GM12872 (cell line): ENCODE measurements at regions not wholly inside any gene's neighbourhood (a gene's known extent, or its start where the extent isn't known, plus 50 kb on each side); places are given as distances from the start of the nearest gene placed in this dataset.

Experiments
- TF ChIP-seq, protein P1 (sequence below): IDR thresholded peaks from 3 replicates; pipeline ENCODE4 v1.5.1; 2011; ENCODE audit warnings: low read depth, mild to moderate bottlenecking, low read length, moderate library complexity; ENCODE audit not compliant: insufficient read depth

DNA sequence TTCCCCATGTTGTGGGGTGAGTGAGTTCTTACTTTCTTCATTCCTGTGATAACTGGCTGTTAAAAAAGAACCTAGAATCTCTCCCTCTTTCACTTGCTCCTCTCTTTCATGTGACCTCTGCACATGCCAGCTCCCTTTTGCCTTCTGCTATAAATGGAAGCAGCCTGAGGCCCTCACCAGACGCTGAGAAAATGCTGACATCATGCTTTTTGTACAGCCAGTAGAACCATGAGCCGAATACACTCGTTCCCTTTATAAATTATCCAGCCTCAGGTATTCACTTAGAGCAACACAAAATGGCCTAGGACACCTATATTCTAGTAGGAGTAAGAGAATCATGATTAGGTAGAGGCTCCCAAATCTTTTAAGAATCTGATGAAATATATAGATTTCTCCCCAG, 333.5 kb downstream of the LRIG3 start:
- TF ChIP-seq, protein P1, sequence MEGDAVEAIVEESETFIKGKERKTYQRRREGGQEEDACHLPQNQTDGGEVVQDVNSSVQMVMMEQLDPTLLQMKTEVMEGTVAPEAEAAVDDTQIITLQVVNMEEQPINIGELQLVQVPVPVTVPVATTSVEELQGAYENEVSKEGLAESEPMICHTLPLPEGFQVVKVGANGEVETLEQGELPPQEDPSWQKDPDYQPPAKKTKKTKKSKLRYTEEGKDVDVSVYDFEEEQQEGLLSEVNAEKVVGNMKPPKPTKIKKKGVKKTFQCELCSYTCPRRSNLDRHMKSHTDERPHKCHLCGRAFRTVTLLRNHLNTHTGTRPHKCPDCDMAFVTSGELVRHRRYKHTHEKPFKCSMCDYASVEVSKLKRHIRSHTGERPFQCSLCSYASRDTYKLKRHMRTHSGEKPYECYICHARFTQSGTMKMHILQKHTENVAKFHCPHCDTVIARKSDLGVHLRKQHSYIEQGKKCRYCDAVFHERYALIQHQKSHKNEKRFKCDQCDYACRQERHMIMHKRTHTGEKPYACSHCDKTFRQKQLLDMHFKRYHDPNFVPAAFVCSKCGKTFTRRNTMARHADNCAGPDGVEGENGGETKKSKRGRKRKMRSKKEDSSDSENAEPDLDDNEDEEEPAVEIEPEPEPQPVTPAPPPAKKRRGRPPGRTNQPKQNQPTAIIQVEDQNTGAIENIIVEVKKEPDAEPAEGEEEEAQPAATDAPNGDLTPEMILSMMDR, result no peak

DNA sequence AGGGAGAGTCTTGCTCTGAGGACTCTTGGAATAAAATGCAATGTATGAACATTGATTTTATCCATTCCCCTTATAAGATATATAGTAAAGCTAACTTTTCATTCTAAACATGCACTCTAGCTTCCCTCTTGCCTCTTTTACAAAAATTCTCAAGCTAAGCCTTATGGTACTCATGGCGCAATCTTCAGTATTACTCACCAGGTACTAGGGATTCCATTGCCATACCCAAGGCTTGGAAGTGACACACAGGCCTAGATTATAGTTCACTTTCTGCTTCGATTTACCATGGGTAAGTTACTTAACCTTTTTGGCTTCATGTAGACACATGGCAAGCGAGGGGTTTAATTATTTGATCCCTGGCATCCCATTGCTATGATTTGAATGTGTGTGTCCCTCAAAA, 331.5 kb downstream of the LRIG3 start:
- TF ChIP-seq, protein P1, result no peak

DNA sequence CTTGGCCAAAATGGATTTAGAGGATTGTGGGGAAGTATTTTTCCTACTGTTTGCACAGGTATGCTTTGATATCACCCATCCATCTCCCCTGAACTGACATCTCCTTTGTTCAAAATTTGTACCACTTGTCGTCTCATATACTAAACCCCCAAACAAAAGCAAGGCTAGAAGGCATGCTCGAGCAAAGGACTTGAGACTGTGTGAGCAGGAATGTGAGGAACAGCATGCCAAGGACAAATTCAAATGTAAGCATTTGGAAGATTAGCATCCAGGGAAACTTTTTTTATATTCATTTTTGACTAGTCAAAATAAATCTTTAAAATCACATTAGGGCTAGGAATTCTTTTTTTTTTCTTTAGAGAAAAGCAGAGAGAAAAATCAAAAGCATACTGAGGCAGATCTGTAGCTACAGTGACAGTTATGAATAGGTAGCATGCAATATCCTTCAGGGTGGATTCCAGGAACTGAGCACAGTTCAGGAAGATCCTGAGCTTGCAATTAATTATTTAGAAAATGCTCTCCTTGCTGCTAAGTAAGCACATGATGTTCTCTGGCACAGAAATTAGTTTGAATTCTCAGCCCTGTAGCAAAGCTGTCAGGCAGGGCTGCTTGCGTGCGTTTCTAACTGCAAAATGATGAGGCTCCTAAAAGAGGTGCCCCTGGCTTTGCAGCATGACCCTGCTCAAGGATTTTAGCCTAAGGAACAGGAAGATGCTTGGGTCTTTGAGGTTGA, 327.7 kb downstream of the LRIG3 start:
- TF ChIP-seq, protein P1, result no peak

DNA sequence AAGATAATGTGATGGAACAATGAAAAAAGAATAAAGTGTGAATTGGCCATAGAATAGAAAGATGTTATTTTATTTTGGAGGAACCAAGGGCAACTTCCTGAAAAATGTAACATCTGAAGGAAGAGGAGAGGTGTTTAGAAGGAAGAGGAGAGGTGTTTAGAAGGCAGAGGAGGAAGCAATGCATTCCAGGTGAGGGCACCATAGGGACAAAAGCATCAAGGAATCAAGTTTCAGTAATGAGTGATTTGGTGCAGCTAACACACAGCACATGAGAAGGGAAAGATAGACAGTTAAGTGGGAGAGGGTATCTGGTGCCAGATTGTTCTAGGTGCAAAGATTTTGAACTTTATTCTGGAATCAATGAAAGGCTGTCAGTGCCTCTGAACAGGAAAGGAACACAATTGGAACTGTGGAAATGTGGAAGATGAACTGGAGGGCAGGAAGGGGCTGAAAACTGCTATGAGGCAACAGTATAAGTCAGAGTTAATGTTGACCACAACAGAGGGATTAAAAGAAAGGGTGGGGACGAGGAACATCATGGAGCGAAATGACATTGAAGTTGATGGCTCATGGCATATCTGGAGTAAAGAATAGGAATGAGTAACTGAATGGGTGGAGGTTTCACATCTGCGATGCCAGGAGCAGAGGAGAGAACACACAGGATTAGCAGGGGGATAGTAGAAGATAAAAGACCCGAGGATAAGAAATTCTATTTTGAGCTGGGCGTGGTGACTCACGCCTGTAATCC, 326.6 kb downstream of the LRIG3 start:
- TF ChIP-seq, protein P1, result no peak

DNA sequence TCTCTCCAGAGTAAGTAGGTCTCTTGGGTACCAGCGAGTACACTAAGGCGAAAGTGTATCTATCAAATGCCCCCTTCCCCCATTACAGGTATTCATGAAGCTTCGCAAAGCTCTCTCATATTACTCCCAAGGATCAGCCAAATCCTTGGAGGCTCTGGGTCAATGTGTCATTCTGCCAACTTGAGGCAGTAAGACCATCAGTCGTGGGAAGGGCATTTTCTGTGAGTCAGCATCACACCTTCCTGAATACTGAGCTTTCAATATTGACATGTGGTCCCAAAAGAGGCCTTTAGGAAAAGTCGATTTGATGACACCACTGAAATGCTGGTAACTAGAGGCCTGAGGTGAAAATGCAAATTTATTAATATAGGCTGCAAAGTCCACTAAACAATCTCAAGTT, 323.9 kb downstream of the LRIG3 start:
- TF ChIP-seq, protein P1, result no peak

DNA sequence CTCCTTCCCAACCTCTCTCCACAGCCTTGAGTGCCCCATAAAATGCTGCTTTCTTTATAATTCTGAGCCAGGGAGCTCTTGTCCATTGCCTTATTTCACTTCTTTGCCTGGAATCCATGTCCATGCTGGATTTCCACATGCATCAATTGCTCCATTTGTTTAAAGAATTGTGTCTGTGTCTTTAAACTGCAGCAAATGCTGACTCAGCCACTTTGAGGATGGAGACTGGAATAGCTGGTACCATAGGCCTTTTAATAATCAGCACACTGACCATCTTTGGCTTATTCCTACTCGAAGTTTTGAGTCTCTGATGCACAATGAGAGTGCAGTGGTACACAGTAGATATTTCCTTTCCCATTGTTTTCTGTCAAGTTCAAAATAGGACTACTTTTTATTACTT, 318.8 kb downstream of the LRIG3 start:
- TF ChIP-seq, protein P1, result no peak

DNA sequence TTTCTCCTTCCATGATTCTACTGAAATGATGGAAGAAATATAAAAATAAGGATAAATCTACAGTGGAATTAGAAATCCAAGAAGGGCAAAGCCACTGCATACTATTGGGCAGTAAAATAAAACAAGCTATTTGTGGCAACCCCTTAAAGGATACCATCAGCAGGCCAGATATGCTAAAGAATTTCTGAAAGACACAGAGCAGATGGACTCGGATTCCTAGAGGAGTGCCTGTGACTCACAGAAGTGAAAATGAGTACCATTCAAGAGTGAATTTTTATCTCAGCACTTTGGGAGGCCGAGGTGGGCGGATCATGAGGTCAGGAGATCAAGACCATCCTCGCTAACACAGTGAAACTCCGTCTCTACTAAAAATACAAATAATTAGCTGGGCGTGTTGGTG, 318.1 kb downstream of the LRIG3 start:
- TF ChIP-seq, protein P1, result no peak
